GM21447 (cell line): ENCODE measurements at regions not wholly inside any gene's neighbourhood (a gene's known extent, or its start where the extent isn't known, plus 50 kb on each side); places are given as distances from the start of the nearest gene placed in this dataset.

ENCODE experiments used
- ATAC-seq: cut with Tn5 transposase; IDR thresholded peaks from one replicate; pipeline ENCODE4 v1.9.1; 2021; ENCODE audit not compliant: unreplicated experiment

DNA sequence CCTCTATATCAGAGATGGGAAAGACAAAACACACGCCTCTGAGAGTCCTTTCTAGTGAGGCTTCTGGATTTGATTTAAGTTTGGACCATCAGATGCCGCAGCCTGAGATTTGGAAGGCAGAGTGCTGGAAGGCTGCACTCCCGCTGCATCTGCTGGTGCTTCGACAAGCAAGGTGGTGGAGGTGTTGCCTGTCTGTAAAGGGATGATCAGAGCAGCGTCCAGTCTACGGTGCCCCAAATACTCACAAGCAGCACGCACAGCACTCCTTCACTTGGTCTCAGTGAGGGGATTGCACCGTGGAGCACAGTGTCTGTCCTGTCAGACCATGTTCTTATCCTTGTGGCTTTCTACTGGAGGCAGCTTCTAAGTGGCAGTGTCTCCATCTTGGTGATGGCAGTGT lies 221.4 kb downstream of the GADD45G start:
- ATAC-seq: no peak

DNA sequence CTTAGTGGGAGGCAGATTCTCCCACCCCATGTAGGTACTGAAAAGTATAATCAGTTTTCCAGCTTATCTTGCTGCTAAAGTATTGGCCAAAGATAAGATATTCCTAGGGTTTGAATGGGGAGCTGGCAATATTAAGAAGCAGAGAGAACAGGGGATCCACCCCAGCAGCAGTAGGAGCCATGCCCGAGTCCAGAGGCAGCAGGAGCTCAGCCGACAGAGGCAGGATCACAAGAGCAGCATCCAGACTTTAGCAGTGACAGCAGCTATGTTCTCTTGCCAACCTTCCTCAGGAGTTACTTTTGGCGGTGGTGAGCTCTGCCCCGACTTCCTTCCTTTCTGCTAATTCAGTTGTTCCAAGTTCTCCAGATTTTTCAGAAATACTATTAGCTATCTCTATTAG lies 224.5 kb downstream of the GADD45G start:
- ATAC-seq: no peak

DNA sequence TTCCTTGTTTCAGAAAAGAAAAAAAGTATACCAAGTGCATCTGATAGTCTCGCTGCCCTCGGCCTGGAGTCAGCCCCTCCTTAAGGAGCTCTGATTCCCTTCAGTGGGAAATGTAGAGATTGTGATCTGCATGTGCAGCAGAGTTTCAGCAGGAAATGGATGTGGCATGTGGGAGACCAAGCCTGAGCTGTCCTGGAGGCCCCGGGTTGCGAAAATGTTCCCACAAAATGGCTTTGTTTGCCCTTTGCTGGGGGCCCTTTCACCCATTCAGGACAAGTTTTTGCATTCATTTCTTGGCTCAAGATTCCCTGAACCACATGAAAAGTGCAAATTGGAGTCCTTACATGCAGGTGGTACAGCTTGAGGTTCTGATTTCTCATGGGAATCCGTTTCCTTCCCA lies 230.9 kb downstream of the GADD45G start:
- no peak for ATAC-seq

DNA sequence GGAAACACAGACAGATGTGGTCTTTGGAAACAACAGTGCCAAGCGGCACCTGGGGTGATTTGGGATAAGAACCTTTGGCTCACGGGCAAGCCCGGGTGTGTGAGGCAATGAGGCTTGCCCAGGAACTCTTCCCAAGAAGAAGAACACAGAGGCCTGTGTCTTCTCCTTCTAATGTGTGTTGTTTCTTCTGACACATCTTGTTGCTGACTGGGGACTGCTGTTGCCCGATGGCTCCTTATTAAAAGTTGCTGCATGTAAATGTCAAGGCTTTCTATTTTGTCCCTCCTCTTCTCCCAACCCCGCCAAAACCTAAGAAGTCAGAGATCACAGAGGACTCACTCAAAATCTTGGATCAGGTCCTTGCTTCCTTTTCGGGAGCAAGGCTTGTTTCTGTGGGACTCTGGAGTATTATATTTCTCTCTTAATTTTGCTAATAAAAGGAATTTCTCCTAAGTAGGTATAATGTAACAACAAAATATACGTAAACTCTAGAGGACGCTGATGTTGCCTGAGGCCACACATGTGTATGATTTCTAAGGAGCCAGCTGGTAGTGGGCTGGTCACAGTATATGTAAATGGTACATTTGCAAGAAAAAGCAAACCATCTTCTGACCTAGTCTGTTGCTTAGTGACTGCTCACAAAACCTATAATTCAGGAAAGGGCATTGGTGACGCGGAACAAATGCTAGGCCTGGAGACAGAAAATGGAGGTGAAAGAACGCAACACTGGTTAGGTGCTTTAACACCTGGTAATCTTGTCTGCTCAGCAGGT lies 232.5 kb downstream of the GADD45G start:
- no peak for ATAC-seq

DNA sequence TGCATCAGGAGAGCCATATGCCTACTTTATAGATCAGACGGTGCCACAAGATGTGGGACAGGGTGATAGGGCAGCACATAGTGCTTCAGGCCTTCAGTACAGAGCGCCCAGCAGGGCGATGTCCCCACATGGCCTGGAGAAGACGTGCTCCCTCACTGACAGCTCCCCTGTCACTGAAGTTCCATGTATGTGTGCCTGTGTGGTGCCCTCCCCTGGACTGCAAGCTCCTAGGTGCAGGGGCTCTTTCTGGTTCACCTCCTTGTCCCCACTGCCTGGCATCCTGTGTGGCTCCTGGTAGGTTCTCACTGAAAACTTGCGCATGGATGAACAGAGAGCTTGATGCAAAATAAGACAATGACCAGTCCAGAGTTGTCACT lies 233.1 kb downstream of the GADD45G start:
- no peak for ATAC-seq

DNA sequence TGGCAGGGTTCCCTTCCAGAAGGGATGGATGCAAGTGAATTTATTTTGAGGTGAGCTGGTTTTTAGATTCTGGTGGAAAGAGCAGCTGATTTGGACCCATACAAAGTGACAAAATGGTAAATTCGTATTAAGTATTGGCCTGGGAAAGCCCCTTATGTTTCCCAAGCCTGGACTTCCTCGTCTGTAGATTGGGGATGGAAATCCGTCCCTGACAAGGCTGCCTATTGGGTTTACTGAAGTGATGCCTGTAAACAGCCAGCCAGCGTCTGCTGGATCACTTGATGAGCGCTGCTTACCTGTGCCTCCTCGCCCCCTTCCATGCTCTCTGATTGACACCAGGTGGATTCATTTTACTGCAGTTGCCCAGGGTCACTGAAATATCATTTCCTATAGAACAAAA lies 233.8 kb downstream of the GADD45G start:
- no peak for ATAC-seq

DNA sequence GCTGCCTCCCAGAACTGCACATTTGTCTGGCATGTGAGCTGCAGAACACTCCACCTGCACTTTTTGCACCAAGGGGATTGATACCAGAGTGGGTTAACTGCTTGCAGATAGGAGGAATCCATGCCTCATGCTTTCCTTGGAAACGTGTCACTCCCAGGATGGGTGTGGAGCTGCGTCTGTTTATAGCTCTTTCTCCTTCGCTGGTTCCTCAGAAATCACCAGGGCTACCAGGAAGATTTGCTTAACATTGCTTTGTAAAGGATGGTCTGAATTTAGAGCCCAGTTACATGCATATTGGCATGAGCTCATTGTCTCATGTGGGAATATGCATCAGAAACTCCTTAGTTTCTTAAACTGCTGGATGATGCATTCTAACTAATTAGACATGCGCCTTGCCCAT lies 234.6 kb downstream of the GADD45G start:
- no peak for ATAC-seq

DNA sequence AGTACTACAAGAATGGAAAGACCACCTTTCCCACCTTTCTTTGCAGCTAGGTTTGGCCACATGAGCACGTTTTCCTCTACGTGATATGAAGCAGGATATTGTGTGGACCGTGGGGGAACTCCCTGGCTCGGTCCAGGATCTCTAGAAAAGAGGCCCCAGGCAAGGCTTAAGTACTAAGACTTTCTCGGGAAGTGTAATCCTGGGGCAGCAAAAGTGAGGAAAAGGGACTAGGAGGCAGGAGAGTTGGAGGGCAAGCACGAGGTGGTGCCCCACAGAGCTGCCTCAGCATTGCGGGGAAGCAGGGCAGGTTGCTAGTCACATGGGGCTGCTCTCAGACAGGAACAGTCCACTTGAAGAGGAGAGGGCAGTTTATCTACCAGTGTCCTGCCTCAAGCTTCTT lies 235.1 kb downstream of the GADD45G start:
- no peak for ATAC-seq

DNA sequence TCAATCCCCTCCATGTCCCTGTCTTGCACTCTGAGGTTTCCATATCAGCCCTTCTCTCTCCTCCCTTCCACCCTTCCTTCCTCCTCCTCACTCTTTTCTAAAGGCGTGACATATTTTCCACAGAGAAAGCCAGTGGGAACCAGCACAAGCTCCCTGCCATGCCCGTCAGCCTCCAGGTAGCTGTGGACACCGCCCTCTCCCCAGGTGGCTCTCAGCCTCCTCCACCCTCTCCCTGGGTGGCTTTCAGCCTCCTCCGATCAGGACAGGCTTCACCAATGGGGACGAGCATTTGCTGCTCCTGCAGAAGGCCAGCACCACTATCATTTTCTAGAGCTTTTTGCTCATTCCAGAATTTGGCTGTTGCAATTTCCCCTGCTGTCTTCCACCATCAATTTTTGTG lies 236.6 kb downstream of the GADD45G start:
- no peak for ATAC-seq

DNA sequence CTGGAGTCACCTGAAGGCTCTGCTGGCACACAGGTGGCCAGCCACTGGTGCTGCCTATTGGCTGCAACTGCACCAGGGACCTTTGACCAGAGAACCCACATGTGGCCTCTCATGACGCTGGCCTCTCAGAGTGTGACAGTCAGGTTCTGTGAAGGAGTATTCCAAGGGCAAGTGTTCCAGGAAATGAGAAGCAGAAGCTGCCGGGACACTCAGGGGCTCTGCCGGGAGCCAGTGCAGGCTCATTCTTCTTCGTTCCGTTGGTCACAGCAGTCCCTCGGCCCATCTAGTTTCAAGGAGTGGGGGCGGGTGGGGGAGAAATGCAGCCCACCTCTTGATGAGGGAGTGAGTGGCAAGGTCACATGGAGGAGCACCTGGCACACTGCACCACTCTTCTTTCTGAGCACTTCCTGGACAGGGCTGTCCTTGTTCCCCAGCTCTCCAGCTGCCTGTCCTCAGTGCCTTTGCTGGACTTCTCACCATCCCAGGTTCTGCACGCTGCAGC lies 237.5 kb downstream of the GADD45G start:
- no peak for ATAC-seq

DNA sequence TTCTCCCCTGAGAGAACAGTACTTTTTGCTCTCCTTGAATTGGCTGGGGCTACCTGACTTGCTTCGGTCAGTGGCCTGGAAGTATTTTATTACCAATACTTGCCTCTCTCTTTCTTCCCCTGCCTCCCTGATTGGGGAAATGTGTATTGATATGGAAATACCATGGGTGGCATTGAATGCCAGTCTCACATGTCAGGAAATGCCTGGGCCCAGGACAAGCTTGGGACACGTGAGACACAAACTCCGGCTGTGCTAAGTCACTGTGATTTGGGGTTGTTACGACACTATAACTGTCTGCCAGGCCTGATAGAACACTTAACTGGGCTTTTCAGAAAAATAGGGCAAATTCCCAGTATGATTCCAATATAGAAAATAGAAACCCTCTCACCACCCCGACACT lies 238.3 kb downstream of the GADD45G start:
- no peak for ATAC-seq

DNA sequence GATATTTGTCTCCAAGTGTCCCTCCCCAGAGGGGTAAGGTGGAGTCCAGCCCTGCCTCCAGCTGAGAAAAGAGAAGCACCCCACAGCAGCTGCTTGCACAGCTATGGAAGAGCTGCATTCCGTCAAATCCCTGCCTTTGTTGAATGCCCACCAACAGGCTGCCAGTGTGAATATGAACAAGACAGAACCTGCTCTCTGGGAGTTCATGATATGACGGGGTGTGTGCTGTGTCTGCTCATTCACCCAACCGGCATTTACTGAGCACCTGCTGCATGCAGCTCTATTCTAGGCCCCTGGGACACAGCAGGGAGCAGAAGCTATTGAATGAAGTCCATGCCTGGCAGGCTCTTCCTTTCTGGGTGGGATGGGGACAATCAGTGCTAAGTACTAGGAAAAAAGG lies 238.8 kb downstream of the GADD45G start:
- ATAC-seq: no peak

DNA sequence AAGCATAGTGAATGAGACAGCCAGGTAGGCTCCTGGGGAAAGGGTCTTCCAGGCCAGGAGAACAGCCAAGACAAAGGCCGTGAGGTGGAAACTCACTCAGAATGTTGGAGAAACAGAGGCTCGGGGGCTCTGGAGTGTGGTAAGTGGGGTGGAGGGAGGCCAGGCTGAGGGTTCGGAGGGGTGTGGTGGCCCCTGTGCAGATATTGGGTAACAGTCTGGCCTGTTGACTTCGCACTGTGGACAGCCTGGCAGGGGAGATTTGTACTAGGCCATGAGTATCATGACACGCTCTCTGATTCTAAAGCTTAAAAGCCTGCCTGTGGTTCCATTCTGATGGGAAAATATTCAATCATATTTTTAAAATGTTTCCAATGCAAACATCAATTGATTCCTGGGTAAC lies 239.3 kb downstream of the GADD45G start:
- ATAC-seq: no peak

DNA sequence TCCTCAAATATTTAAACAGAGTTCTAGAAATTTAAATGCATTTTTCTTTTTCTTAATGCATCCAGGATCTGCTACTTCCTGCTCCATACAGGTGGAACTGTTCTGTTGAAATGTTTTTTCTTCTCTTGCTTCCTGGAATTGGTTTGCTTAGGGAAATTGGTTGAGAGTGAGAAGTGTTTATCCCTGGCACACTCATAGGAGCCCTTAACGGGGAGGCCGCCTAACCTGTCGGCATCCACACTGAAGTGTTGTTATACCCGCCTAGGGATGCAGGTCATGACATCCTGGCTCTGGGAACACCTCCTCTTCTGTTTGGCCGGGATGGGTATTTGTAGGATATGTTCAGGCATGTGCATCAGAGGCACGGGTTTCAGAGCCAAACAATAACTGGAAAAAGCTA lies 239.7 kb downstream of the GADD45G start:
- ATAC-seq: no peak

DNA sequence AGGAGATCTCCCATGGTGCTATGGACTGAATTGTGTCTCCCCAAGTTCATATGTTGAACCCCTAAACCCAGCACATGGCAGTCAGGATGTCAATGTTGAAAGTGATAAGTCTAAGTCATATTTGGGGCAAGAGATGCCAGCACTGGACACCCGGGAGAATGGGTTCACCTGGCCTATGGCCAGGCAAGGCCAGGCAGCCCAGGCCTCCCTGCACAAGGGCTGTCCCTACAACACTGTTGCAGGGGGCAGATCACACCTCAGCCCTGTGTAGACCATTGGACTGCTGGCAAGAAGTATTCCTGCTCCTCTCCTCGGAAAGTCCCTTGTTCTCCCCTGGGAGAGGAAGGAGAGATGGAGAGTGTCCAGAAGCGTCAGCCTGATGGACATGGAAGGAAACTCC lies 240.5 kb downstream of the GADD45G start:
- no peak for ATAC-seq

DNA sequence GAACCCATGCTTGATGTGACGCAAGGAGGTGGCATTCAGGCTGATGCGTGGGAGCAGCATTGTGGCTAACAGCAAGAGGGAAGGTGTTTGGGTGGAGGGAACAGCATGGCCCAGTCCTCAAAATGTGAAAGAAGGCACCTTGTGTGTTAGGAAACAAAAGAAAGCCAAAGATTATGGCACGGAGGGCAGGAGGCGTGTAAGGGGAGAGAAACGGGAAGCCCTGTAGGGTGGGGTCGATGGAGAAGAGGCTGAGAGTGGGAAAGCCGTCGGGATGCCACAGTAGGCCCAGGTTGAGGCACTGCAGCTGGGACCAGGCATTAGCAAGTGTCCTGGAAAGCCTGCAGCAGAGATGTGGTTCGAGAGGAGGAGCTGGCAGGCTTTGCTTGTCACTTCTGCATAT lies 241.1 kb downstream of the GADD45G start:
- no peak for ATAC-seq

DNA sequence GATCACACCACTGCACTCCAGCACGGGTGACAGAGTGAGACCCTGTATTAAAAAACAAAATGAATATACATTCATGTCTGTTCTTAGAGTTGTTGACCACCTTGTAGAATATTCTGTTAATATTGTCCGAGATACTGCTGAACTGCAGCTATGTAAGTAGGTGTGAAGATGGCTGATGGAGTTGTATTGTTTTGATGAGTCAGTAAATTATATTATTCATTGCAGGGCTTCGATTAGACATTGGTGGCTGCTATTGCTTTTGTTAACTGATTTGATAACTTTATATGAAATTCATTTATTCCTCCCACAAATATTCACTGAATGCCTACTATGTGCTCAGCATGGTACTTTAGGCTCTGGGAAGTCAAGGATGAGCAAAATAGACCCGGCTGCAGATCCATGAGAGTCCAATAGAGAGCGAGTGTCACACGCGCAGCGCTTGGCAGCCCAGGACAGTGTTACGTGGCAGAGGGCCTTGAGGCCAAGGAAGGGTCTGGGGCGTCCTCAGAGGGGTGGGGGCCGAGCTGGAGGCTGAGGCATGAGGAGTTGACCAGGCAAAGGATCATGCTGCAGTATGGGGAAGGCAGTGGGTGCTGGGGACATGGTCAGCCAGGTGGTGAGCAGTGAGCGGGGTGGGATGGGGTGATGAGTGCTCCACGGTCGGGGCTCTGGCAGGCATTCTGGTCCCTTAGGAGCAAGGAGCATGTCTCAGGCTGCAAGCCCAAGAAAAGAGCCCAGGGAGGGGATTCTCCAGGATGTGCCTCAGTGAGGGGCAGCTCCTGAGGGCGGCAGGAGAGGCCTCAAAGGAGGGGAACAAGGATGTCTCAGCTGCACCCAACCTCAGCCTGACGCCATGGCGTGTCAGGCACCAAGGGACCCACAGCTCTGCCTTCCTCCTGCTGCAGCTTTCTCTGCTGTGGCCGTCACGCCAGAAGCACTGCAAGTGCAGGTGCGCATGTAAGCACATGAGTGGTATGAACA lies 243.5 kb downstream of the GADD45G start:
- ATAC-seq: no peak

DNA sequence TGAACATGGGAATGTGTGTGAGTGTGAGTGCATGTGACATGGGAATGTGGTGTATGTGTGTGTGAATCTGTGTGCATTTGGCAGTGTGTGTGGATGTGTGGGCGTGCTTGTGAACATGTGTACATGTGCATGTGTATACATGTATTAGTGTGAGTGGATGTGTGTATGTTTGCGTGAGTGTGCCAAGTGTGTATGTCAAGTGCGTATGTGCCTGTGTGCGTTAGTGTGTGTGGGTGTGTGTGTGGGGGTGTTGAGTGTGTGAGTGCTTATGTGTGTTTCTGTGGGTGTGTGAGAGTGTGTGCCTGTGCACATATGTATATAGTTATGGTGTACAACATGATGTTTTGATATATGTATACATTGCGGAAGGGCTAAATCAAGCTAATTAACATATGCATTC lies 244.3 kb downstream of the GADD45G start:
- ATAC-seq: no peak

DNA sequence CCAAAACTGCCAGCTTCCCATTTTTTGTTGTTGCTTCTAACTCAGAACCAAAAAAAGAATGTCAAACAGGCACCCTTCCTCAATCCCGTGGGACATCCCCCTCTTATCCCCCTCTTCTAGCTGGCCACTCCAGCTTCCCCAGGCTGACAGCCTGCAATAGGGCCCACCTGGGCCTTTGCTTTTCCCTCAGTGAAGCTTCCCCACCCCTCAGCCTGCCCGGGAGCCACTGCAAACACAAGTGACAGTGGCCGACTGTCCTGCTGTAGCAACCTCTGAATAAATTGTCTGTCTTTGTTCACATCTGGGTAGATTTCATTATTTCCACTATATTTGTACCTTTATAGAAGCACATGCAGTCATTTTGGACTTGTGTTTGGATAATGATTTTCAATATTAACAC lies 245.3 kb downstream of the GADD45G start:
- ATAC-seq: no peak

DNA sequence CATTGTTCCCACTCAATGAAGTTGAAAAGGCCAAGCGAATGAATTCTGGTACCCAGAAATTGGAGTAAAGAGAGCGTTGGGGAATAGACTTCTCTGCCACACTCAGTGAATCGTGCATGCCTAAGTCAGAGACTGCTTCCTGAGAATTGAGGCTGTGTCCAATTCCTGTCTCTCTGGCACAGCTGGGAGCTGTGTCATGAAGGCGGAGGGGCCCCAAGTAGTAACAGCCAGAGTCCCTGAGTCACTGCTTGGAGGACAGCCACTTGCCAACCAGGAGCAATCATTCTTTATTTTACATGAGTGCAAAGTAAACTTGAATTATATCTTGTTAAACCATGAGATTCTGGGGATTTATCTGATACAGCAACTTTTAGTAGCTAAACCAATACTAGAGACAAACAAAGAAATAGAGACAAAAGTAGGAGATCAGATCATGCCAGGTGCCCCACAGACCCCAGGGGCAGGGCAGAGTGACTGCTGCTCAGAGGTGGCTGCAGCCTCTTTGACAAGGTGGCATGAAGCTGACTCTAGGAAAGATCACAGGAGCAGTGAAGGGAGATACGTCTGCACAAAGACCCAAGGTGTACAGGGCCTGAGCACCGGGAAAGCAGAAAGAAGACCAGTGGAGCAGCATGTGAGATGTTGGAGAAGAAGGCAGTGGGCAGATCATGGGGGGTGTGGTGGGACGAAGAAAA lies 246.0 kb downstream of the GADD45G start:
- no peak for ATAC-seq

DNA sequence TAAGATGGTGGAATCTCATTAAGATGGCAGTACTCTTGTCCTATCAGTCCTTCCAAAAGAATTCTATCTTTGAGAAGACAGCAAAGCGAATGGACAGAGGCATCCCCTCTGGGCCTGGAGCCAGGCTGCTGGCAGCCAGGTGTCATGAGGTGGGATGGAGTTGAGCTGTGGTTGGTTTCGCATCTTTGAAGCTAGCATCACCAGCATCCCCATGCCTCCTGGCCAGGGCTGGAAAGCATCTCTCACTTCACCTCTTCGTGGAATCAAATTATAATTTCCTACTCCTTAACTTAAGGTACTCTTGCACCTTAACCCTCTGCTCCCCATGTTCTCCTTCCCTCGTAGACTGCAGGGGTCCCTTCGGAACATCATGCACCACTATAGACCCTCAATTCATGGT lies 248.3 kb downstream of the GADD45G start:
- ATAC-seq: no peak

DNA sequence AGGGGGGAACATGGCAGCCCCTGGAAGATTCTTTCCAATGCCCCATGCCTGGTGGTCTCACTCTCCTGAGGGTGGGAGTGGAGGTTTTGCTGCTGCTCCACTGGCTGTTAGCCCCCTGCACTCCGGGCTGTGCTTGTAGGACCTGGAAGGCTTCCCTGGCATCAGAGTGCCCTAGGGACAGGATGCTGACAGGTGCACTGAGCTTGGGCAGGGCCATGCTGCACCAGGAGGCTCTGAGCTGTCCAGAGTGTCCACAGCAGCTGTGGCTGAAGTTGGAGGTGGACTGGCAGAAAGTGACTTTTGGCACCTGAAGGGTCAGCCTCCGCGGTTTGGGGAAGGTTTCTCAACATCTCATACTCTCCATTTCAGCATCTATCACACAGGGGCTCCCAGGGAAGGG lies 249.1 kb downstream of the GADD45G start:
- ATAC-seq: no peak
